GM23248 (cell line): ENCODE measurements at regions not wholly inside any gene's neighbourhood (a gene's known extent, or its start where the extent isn't known, plus 50 kb on each side); places are given as distances from the start of the nearest gene placed in this dataset.
"Not testable (repeated sequence)": the region's sequence is repeated elsewhere in the genome, so short reads cannot be mapped to it uniquely, and the experiment has no call there.

ENCODE experiments used
- DNase-seq: peaks from one replicate; pipeline ENCODE4 v3.0.0-alpha.2; 2015
- H2AFZ ChIP-seq: fragments of 200-600 bp; sonication (generic); 2 replicates; pipeline ENCODE4 v1.6.1; 2016; ENCODE audit warnings: antibody characterized with exemption
- H3F3A ChIP-seq: fragments of 200-600 bp; sonication (generic); 2 replicates; pipeline ENCODE4 v1.6.1; 2016; ENCODE audit warnings: mild to moderate bottlenecking, antibody characterized with exemption, mixed run types; ENCODE audit not compliant: insufficient read depth
- H3K27ac ChIP-seq: fragments of 200-600 bp; sonication (generic); 2 replicates; pipeline ENCODE4 v1.5.1; 2016; ENCODE audit warnings: mild to moderate bottlenecking
- H3K27me3 ChIP-seq: fragments of 200-600 bp; sonication (generic); replicated peaks from 2 replicates; pipeline ENCODE4 v1.6.1; 2016; ENCODE audit warnings: mild to moderate bottlenecking; ENCODE audit not compliant: insufficient read depth
- H3K36me3 ChIP-seq: fragments of 200-600 bp; sonication (generic); 2 replicates; pipeline ENCODE4 v1.6.1; 2016; ENCODE audit warnings: low read depth, mild to moderate bottlenecking
- H3K4me1 ChIP-seq: fragments of 200-600 bp; sonication (generic); 2 replicates; pipeline ENCODE4 v1.6.1; 2016; ENCODE audit warnings: mild to moderate bottlenecking; ENCODE audit not compliant: insufficient read depth
- H3K4me2 ChIP-seq: fragments of 200-600 bp; sonication (generic); one replicate; pipeline ENCODE4 v1.6.1; 2016; ENCODE audit warnings: mild to moderate bottlenecking; ENCODE audit not compliant: unreplicated experiment
- H3K4me3 ChIP-seq: fragments of 200-600 bp; sonication (generic); 2 replicates; pipeline ENCODE4 v1.5.1; 2016; ENCODE audit warnings: mild to moderate bottlenecking
- H3K79me2 ChIP-seq: fragments of 200-600 bp; sonication (generic); 2 replicates; pipeline ENCODE4 v1.6.1; 2016; ENCODE audit warnings: mild to moderate bottlenecking; ENCODE audit not compliant: insufficient read depth
- H3K9ac ChIP-seq: fragments of 200-600 bp; sonication (generic); 2 replicates; pipeline ENCODE4 v1.6.1; 2016; ENCODE audit warnings: mild to moderate bottlenecking
- H3K9me2 ChIP-seq: fragments of 200-600 bp; sonication (generic); 2 replicates; pipeline ENCODE4 v1.6.1; 2016; ENCODE audit warnings: mixed run types, mild to moderate bottlenecking, moderate library complexity; ENCODE audit not compliant: insufficient read depth
- H3K9me3 ChIP-seq: fragments of 200-600 bp; sonication (generic); one replicate; pipeline ENCODE4 v1.6.1; 2017; ENCODE audit warnings: low read depth
- H4K20me1 ChIP-seq: fragments of 200-600 bp; sonication (generic); 2 replicates; pipeline ENCODE4 v1.6.0; 2016; ENCODE audit not compliant: insufficient read depth
- EZH2 ChIP-seq: fragments of 200-600 bp; sonication (generic); IDR thresholded peaks from 2 replicates; pipeline ENCODE4 v1.6.1; 2018; ENCODE audit warnings: antibody characterized with exemption, mild to moderate bottlenecking; ENCODE audit not compliant: insufficient read depth, poor library complexity, severe bottlenecking
- EZH2phosphoT487 ChIP-seq: fragments of 200-600 bp; sonication (generic); IDR thresholded peaks from 2 replicates; pipeline ENCODE4 v1.6.1; 2018; ENCODE audit warnings: antibody characterized with exemption, moderate library complexity, mild to moderate bottlenecking, low read depth; ENCODE audit not compliant: insufficient read depth
- WGBS, 2 experiments: methylation state at CpG; one replicate each; pipeline ENCODE4 v1.1.6; 2015 to 2017; ENCODE audit warnings: low lambda C conversion rate in 2 of 2, low coverage in 1 of 2; ENCODE audit errors: missing lambda C conversion rate in 2 of 2; 5-methylcytosine and 5-hydroxymethylcytosine counted together
- in situ Hi-C: fragments of 300-500 bp; cut with MboI; formaldehyde crosslinking; loops from 2 replicates; pipeline ENCODE4 v1.15.0; 2020

DNA sequence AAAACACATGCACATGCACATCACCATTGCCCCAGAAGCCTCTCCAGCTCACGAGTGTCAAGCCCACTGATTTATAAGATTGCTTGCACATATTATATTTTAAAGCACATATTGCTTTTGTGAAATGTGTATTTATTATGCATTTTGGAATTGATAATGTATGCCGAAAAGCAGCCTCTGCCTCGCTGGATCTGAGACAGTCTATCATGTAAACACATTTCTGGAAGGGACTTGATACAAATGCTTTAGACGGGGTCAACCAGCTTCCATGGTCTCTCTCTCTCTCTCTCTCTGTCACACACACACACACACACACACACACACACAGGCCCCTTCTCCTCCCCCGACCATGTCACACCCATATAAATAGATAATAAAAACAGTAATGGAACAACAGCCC, 203.8 kb downstream of the TUBA3C start:
- H3K9me2 ChIP-seq, result no peaks in the 10 kb centered on the region
- H3K4me1 ChIP-seq, result no peaks in the 10 kb centered on the region
- WGBS, 2 experiments, result 33 to 36% methylated on average over 5 of the region's 5 CpGs
- no peak overlapping the region for H3K4me3 ChIP-seq
- H3F3A ChIP-seq, result no peaks in the 10 kb centered on the region
- H3K79me2 ChIP-seq, result no peaks in the 10 kb centered on the region
- DNase-seq, result no peak
- TF ChIP-seq EZH2 (no peak), EZH2phosphoT487 (no peak)
- H3K36me3 ChIP-seq, result no peaks in the 10 kb centered on the region
- no peak overlapping the region for H3K27ac ChIP-seq
- no peak overlapping the region for H2AFZ ChIP-seq
- H3K4me2 ChIP-seq, result no peak overlapping the region
- in situ Hi-C loops, result no loop called here
- no peaks in the 10 kb centered on the region for H3K9me3 ChIP-seq
- no peaks in the 10 kb centered on the region for H4K20me1 ChIP-seq
- H3K9ac ChIP-seq, result no peak overlapping the region
- no peaks in the 10 kb centered on the region for H3K27me3 ChIP-seq

DNA sequence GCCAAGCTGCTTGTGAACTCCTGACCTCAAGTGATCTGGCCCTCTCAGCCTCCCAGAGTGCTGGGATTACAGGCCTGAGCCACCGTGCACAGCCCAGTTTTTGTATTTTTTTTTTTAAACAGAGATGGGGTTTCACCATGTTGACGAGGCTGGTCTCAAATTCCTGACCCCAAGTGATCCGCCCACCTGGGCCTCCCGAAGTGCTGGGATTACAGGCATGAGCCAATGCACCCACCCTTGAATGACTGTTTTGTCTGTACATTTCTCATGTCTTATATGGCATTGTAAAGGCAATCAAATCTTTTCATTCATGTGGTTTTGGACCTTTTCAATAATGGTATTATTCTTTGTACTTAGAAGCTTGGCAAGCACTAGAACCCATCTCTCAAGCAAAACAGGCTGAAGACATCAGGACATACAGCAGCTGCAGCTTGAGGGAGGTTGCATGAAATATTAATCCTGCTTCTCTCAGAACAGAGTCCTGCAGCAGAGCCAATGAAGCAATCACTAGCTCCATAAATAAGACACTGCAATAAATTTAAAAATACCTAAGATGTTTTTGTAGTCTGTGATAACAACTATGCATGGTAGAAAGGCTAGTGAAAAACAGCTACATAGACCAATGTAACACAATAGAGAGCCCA, 209.9 kb downstream of the TUBA3C start:
- Histone ChIP-seq H3K36me3 (no peaks in the 10 kb centered on the region), H3K27me3 (no peaks in the 10 kb centered on the region), H3K9me2 (no peaks in the 10 kb centered on the region), H3K27ac (no peak overlapping the region), H3K4me2 (no peak overlapping the region), H3K4me1 (no peaks in the 10 kb centered on the region), H3K4me3 (no peak overlapping the region), H3F3A (no peaks in the 10 kb centered on the region), H3K79me2 (no peaks in the 10 kb centered on the region), H2AFZ (no peak overlapping the region), H3K9ac (no peak overlapping the region), H3K9me3 (no peaks in the 10 kb centered on the region), H4K20me1 (no peaks in the 10 kb centered on the region)
- WGBS, 2 experiments, result 5% methylated on average over 4 of the region's 4 CpGs
- TF ChIP-seq EZH2 (no peak), EZH2phosphoT487 (no peak)
- in situ Hi-C loops, result no loop called here
- no peak for DNase-seq

DNA sequence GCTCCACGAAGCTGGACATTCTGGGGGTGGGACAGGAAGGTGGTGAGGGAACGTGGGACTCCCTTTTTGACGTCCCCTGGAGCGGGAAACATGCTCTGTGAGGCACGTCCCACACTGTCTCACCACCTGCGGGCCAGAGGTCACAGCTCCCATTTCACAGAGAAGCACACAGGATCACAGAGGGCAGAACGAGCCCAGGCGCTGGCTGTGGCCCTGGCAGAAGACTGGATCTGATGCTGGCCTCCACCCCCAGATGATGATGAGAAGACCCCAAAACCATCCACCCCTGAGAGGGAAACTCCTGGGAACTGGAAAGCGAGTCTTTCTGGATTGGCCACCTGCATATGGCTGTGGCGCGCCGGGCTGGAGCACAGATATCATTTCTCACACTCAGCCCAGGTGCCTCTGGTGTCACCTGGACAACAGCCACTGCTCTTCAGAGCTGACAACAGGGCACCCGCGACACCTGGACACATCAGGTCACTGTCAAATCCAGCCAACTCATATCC, 216.2 kb downstream of the TUBA3C start:
- H3K4me3 ChIP-seq, result no peak overlapping the region
- no peaks in the 10 kb centered on the region for H3K9me3 ChIP-seq
- H4K20me1 ChIP-seq, result no peaks in the 10 kb centered on the region
- no peak for DNase-seq
- H3K9me2 ChIP-seq, result no peaks in the 10 kb centered on the region
- H3K4me2 ChIP-seq, result no peak overlapping the region
- H3K27ac ChIP-seq, result no peak overlapping the region
- no peak overlapping the region for H2AFZ ChIP-seq
- H3K79me2 ChIP-seq, result no peaks in the 10 kb centered on the region
- TF ChIP-seq EZH2phosphoT487 (no peak), EZH2 (no peak)
- H3F3A ChIP-seq, result no peaks in the 10 kb centered on the region
- H3K27me3 ChIP-seq, result no peaks in the 10 kb centered on the region
- WGBS, 2 experiments, result 44 to 49% methylated on average over 14 of the region's 14 CpGs
- in situ Hi-C loops, result no loop called here
- no peaks in the 10 kb centered on the region for H3K36me3 ChIP-seq
- H3K9ac ChIP-seq, result no peak overlapping the region
- no peaks in the 10 kb centered on the region for H3K4me1 ChIP-seq

DNA sequence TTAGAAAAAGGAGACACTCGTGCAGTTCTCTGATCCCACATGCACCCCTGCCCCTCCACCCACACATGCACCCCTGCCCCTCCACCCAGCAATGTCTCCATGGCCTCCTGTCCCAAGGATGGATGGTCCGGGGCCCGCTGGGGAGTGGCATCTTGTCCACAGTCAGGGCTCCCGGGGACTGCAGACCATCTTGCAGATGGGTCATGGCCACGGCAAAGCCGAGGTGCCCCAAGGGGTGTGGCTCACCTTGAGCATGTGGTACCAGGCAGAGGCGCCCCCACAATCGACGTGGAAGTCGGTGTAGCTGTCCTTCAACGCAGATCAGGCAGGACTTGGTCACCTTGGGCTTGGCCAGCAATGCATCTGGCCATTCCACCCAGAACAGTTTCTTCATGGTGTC, 216.7 kb downstream of the TUBA3C start:
- Histone ChIP-seq H3K4me3 (no peak overlapping the region), H2AFZ (no peak overlapping the region), H3K4me1 (no peaks in the 10 kb centered on the region), H3K36me3 (no peaks in the 10 kb centered on the region), H3K9ac (no peak overlapping the region), H3K27me3 (no peaks in the 10 kb centered on the region), H3K9me3 (no peaks in the 10 kb centered on the region), H3K4me2 (no peak overlapping the region), H3F3A (no peaks in the 10 kb centered on the region), H3K9me2 (no peaks in the 10 kb centered on the region), H3K79me2 (no peaks in the 10 kb centered on the region), H3K27ac (no peak overlapping the region), H4K20me1 (no peaks in the 10 kb centered on the region)
- DNase-seq, result no peak
- in situ Hi-C loops, result no loop called here
- 38 to 52% methylated on average over 9 of the region's 11 CpGs for WGBS, 2 experiments
- TF ChIP-seq EZH2 (no peak), EZH2phosphoT487 (no peak)

- H3K4me1 ChIP-seq, H3K4me2 ChIP-seq, H3K27ac ChIP-seq, H3K9me3 ChIP-seq, H3K79me2 ChIP-seq, in situ Hi-C loops, H2AFZ ChIP-seq, H3K9me2 ChIP-seq, H3K9ac ChIP-seq, H3K36me3 ChIP-seq, H3K27me3 ChIP-seq, H4K20me1 ChIP-seq, DNase-seq, H3F3A ChIP-seq, H3K4me3 ChIP-seq: not testable (repeated sequence)
- 28 to 29% methylated on average over 10 of the region's 10 CpGs for WGBS, 2 experiments
Observed at GRCh38 chr13:18963684-18964083, 217.9 kb downstream of the TUBA3C start.
